Trophoblast cell (in vitro differentiated cells and primary cell): ENCODE measurements at regions not wholly inside any gene's neighbourhood (a gene's known extent, or its start where the extent isn't known, plus 50 kb on each side); places are given as distances from the start of the nearest gene placed in this dataset.

Experiments
- DNase-seq, 2 donors: peaks; one replicate each; pipeline ENCODE4 v3.0.0-alpha.2; 2016
- H2AFZ ChIP-seq: 2 replicates; pipeline ENCODE4 v1.6.1; 2013; ENCODE audit warnings: low read length, moderate library complexity, mild to moderate bottlenecking; ENCODE audit not compliant: insufficient read depth, poor library complexity
- H2AK5ac ChIP-seq: 2 replicates; pipeline ENCODE4 v1.6.1; 2013; ENCODE audit warnings: mild to moderate bottlenecking, low read length
- H2BK120ac ChIP-seq: 2 replicates; pipeline ENCODE4 v1.6.1; 2013; ENCODE audit warnings: low read length, mild to moderate bottlenecking, moderate library complexity; ENCODE audit not compliant: insufficient read depth, poor library complexity
- H2BK12ac ChIP-seq: 2 replicates; pipeline ENCODE4 v1.6.1; 2013; ENCODE audit warnings: mild to moderate bottlenecking, low read length, moderate library complexity
- H2BK5ac ChIP-seq: 2 replicates; pipeline ENCODE4 v1.6.1; 2013; ENCODE audit warnings: low read length, low read depth, moderate library complexity, mild to moderate bottlenecking; ENCODE audit not compliant: poor library complexity
- H3K14ac ChIP-seq: 2 replicates; pipeline ENCODE4 v1.6.1; 2013; ENCODE audit warnings: mild to moderate bottlenecking, low read length
- H3K18ac ChIP-seq: 2 replicates; pipeline ENCODE4 v1.6.1; 2013; ENCODE audit warnings: mild to moderate bottlenecking, low read length
- H3K23ac ChIP-seq: 2 replicates; pipeline ENCODE4 v1.6.1; 2013; ENCODE audit warnings: low read length
- H3K27ac ChIP-seq: 2 replicates; pipeline ENCODE4 v1.5.1; 2013; ENCODE audit warnings: low read depth, mild to moderate bottlenecking, inconsistent platforms, low read length, moderate library complexity
- H3K27me3 ChIP-seq: 2 replicates; pipeline ENCODE4 v1.6.1; 2013; ENCODE audit warnings: inconsistent platforms, mild to moderate bottlenecking, low read length, moderate library complexity; ENCODE audit not compliant: insufficient read depth
- H3K36me3 ChIP-seq, 2 experiments: 1 replicate in 1 of 2; 2 replicates in 1 of 2; pipeline ENCODE4 v1.6.1; 2013; ENCODE audit warnings: low read length in 2 of 2, mild to moderate bottlenecking in 2 of 2, moderate library complexity in 1 of 2; ENCODE audit not compliant: insufficient read depth in 2 of 2, control insufficient read depth in 1 of 2
- H3K4ac ChIP-seq: 2 replicates; pipeline ENCODE4 v1.6.1; 2013; ENCODE audit warnings: low read depth, mild to moderate bottlenecking, low read length, moderate library complexity
- H3K4me1 ChIP-seq, 2 experiments: 1 replicate in 1 of 2; 2 replicates in 1 of 2; pipeline ENCODE4 v1.6.1; 2013; ENCODE audit warnings: low read length in 2 of 2, mild to moderate bottlenecking in 2 of 2, moderate library complexity in 1 of 2; ENCODE audit not compliant: insufficient read depth in 2 of 2, control insufficient read depth in 1 of 2
- H3K4me2 ChIP-seq: 2 replicates; pipeline ENCODE4 v1.6.1; 2013; ENCODE audit warnings: inconsistent platforms, mild to moderate bottlenecking, low read length, moderate library complexity
- H3K4me3 ChIP-seq: 2 replicates; pipeline ENCODE4 v1.5.1; 2013; ENCODE audit warnings: mild to moderate bottlenecking, low read depth, low read length, inconsistent platforms
- H3K79me1 ChIP-seq: one replicate; pipeline ENCODE4 v1.6.1; 2013; ENCODE audit warnings: low read length
- H3K79me2 ChIP-seq: 2 replicates; pipeline ENCODE4 v1.6.1; 2013; ENCODE audit warnings: low read length, mild to moderate bottlenecking; ENCODE audit not compliant: control insufficient read depth, insufficient read depth, poor library complexity
- H3K9ac ChIP-seq: 2 replicates; pipeline ENCODE4 v1.6.1; 2013; ENCODE audit warnings: mild to moderate bottlenecking, low read length
- H3K9me3 ChIP-seq: 2 replicates; pipeline ENCODE4 v1.6.1; 2013; ENCODE audit warnings: low read depth, mild to moderate bottlenecking, control low read depth, inconsistent platforms, low read length; ENCODE audit not compliant: insufficient read depth
- H4K12ac ChIP-seq: 2 replicates; pipeline ENCODE4 v1.6.1; 2013; ENCODE audit warnings: low read depth, mild to moderate bottlenecking, low read length, moderate library complexity
- H4K8ac ChIP-seq: 2 replicates; pipeline ENCODE4 v1.6.1; 2013; ENCODE audit warnings: low read depth, mild to moderate bottlenecking, low read length, moderate library complexity
- H4K91ac ChIP-seq: one replicate; pipeline ENCODE4 v1.6.1; 2013; ENCODE audit warnings: low read depth, mild to moderate bottlenecking, low read length, moderate library complexity
- WGBS: extraction: QIAGEN DNeasy Blood & Tissue Kit; methylation state at CpG from one replicate; pipeline ENCODE4 v1.1.7; 2013; ENCODE audit warnings: missing lambda C conversion rate; ENCODE audit not compliant: insufficient read length, insufficient coverage; ENCODE audit errors: extremely low coverage; 5-methylcytosine and 5-hydroxymethylcytosine counted together

- Histone ChIP-seq H2BK12ac (no peak overlapping the region), H3K4me3 (no peak overlapping the region), H3K23ac (no peak overlapping the region), H2AFZ (no peak overlapping the region), H3K79me2 (no peaks in the 10 kb centered on the region), H3K4me2 (no peak overlapping the region), H2BK120ac (no peak overlapping the region), H3K79me1 (no peaks in the 10 kb centered on the region), H2BK5ac (no peak overlapping the region), H3K4ac (no peak overlapping the region), H3K9ac (no peak overlapping the region), H4K91ac (no peak overlapping the region), H4K8ac (no peak overlapping the region), H3K18ac (no peak overlapping the region), H3K27me3 (no peaks in the 10 kb centered on the region), H3K36me3 (no peaks in the 10 kb centered on the region), H3K14ac (no peak overlapping the region), H4K12ac (no peak overlapping the region), H3K4me1 (no peaks in the 10 kb centered on the region), H3K27ac (no peak overlapping the region), H3K9me3 (no peaks in the 10 kb centered on the region), H2AK5ac (no peak overlapping the region)
- DNase-seq: no peak
- WGBS: no CpG with 5 or more reads among the region's 2 CpGs
These were observed 391.0 kb upstream of the DIPK2B start for GRCh38 chrX:45591650-45592049.

- Histone ChIP-seq H3K4me1 (no peaks in the 10 kb centered on the region), H2AK5ac (no peak overlapping the region), H3K4me3 (no peak overlapping the region), H3K14ac (no peak overlapping the region), H3K9ac (no peak overlapping the region), H3K9me3 (no peaks in the 10 kb centered on the region), H3K79me2 (no peaks in the 10 kb centered on the region), H2BK5ac (no peak overlapping the region), H2AFZ (no peak overlapping the region), H3K18ac (no peak overlapping the region), H3K27ac (no peak overlapping the region), H3K23ac (no peak overlapping the region), H3K4ac (no peak overlapping the region), H4K8ac (no peak overlapping the region), H3K79me1 (no peaks in the 10 kb centered on the region), H2BK12ac (no peak overlapping the region), H3K4me2 (no peak overlapping the region), H3K27me3 (no peaks in the 10 kb centered on the region), H3K36me3 (no peaks in the 10 kb centered on the region), H4K12ac (no peak overlapping the region), H2BK120ac (no peak overlapping the region), H4K91ac (no peak overlapping the region)
- WGBS: no CpG with 5 or more reads among the region's 2 CpGs
- no peak for DNase-seq
These were observed 384.0 kb upstream of the DIPK2B start for GRCh38 chrX:45584717-45585116.

GRCh38 chrX:45577361-45577760 lies 376.7 kb upstream of the DIPK2B start:
- Histone ChIP-seq H3K23ac (no peak overlapping the region), H4K91ac (no peak overlapping the region)
- no CpG with 5 or more reads among the region's 1 CpG for WGBS

GRCh38 chrX:45571453-45571852 lies 370.8 kb upstream of the DIPK2B start:
- no CpG with 5 or more reads among the region's 4 CpGs for WGBS
- H3K4me2 ChIP-seq: no peak overlapping the region
- no peak for DNase-seq
- H4K12ac ChIP-seq: no peak overlapping the region
- H3K79me2 ChIP-seq: no peaks in the 10 kb centered on the region
- no peak overlapping the region for H2BK5ac ChIP-seq
- H3K4me1 ChIP-seq: no peaks in the 10 kb centered on the region
- H3K4me3 ChIP-seq: no peak overlapping the region
- H2AFZ ChIP-seq: no peak overlapping the region
- no peak overlapping the region for H2BK120ac ChIP-seq
- H2BK12ac ChIP-seq: no peak overlapping the region
- H3K9ac ChIP-seq: no peak overlapping the region
- H2AK5ac ChIP-seq: no peak overlapping the region
- no peak overlapping the region for H4K91ac ChIP-seq
- H3K18ac ChIP-seq: no peak overlapping the region
- H3K27ac ChIP-seq: no peak overlapping the region
- no peak overlapping the region for H4K8ac ChIP-seq
- no peaks in the 10 kb centered on the region for H3K9me3 ChIP-seq
- no peaks in the 10 kb centered on the region for H3K36me3 ChIP-seq
- no peaks in the 10 kb centered on the region for H3K27me3 ChIP-seq
- H3K79me1 ChIP-seq: no peaks in the 10 kb centered on the region
- no peak overlapping the region for H3K14ac ChIP-seq
- no peak overlapping the region for H3K23ac ChIP-seq
- H3K4ac ChIP-seq: no peak overlapping the region

More at GRCh38 chrX:45577361-45577760, 376.7 kb upstream of the DIPK2B start:
- H3K79me2 ChIP-seq: no peaks in the 10 kb centered on the region
- H4K12ac ChIP-seq: no peak overlapping the region
- no peak overlapping the region for H3K18ac ChIP-seq
- H3K4me1 ChIP-seq: no peaks in the 10 kb centered on the region
- H3K9me3 ChIP-seq: no peaks in the 10 kb centered on the region
- no peaks in the 10 kb centered on the region for H3K36me3 ChIP-seq
- H2BK5ac ChIP-seq: no peak overlapping the region
- no peak overlapping the region for H3K9ac ChIP-seq
- no peaks in the 10 kb centered on the region for H3K27me3 ChIP-seq
- H3K14ac ChIP-seq: no peak overlapping the region
- no peak overlapping the region for H2AFZ ChIP-seq
- DNase-seq: no peak
- no peak overlapping the region for H2BK120ac ChIP-seq
- H3K4me2 ChIP-seq: no peak overlapping the region
- no peak overlapping the region for H2BK12ac ChIP-seq
- H3K4ac ChIP-seq: no peak overlapping the region
- no peak overlapping the region for H2AK5ac ChIP-seq
- H3K27ac ChIP-seq: no peak overlapping the region
- no peak overlapping the region for H4K8ac ChIP-seq
- H3K4me3 ChIP-seq: no peak overlapping the region
- H3K79me1 ChIP-seq: no peaks in the 10 kb centered on the region
